ENCODE measurements at regions not wholly inside any gene's neighbourhood (a gene's known extent, or its start where the extent isn't known, plus 50 kb on each side); places are given as distances from the start of the nearest gene placed in this dataset.

GRCh38 chr13:106867249-106867648 is 299.3 kb upstream of the ARGLU1 start:
- Mint-ChIP-seq H3K4me3 (no peak overlapping the region), H3K27ac (peak overlapping the region in 2 of 3 experiments; percentile 7 to 94; a peak in 4 of 7 replicates), H3K36me3 (ENCODE audit: insufficient read depth in 1 of 3, low read depth in 3 of 3) (no peaks in the 10 kb centered on the region), H3K9me3 (peaks cover 0 to 3% of the 10 kb centered on the region in 2 experiments; a peak in 1 of 5 replicates), H3K27me3 (ENCODE audit: low read depth) (no peaks in the 10 kb centered on the region), H3K4me1 (peaks cover 17 to 19% of the 10 kb centered on the region in 2 experiments)
- H2BK5ac ChIP-seq (ENCODE audit: insufficient read length, low read length), result no peak overlapping the region
- no peak overlapping the region for H3K4ac ChIP-seq (ENCODE audit: low read depth, low read length)
- H3K4me1 ChIP-seq (ENCODE audit: insufficient read depth, low read length), result peaks cover 4% of the 10 kb centered on the region; the same call in 1 of the 2 replicates
- H2AFZ ChIP-seq (ENCODE audit: low read length), result peak overlapping the region; percentile 80
- H3T11ph ChIP-seq (ENCODE audit: low read length), result no peak overlapping the region
- H2BK12ac ChIP-seq (ENCODE audit: insufficient read length, low read depth, low read length), result peak overlapping the region; percentile 94
- H3K4me2 ChIP-seq (ENCODE audit: insufficient read depth, insufficient read length, low read length), result no peak overlapping the region
- no peak overlapping the region for H4K8ac ChIP-seq (replicated peaks; ENCODE audit: insufficient read length, low read depth, low read length)
- no peaks in the 10 kb centered on the region for H3K27me3 ChIP-seq (ENCODE audit: insufficient read depth, low read length)
- TF ChIP-seq, protein P1, sequence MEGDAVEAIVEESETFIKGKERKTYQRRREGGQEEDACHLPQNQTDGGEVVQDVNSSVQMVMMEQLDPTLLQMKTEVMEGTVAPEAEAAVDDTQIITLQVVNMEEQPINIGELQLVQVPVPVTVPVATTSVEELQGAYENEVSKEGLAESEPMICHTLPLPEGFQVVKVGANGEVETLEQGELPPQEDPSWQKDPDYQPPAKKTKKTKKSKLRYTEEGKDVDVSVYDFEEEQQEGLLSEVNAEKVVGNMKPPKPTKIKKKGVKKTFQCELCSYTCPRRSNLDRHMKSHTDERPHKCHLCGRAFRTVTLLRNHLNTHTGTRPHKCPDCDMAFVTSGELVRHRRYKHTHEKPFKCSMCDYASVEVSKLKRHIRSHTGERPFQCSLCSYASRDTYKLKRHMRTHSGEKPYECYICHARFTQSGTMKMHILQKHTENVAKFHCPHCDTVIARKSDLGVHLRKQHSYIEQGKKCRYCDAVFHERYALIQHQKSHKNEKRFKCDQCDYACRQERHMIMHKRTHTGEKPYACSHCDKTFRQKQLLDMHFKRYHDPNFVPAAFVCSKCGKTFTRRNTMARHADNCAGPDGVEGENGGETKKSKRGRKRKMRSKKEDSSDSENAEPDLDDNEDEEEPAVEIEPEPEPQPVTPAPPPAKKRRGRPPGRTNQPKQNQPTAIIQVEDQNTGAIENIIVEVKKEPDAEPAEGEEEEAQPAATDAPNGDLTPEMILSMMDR (conservative IDR thresholded peaks at IDR 0.05), result no peak; the same call in 2 of the 3 replicates
- no peaks in the 10 kb centered on the region for H3K79me1 ChIP-seq (ENCODE audit: insufficient read depth, low read depth, low read length, poor library complexity, severe bottlenecking)
- no peak overlapping the region for H4K5ac ChIP-seq (ENCODE audit: insufficient read length, low read depth, low read length)
- DNase-seq, result no peak
- H3K27ac ChIP-seq (ENCODE audit: insufficient read length, low read depth, low read length), result no peak overlapping the region
- no peaks in the 10 kb centered on the region for H3K23me2 ChIP-seq (ENCODE audit: insufficient read length, low read depth, low read length, poor library complexity, severe bottlenecking)
- H3K23ac ChIP-seq (ENCODE audit: insufficient read length, low read depth, low read length), result no peak overlapping the region
- WGBS (ENCODE audit: extremely low coverage, insufficient read length, low lambda C conversion rate), result no CpG with 5 or more reads among the region's 13 CpGs
- H3K14ac ChIP-seq (ENCODE audit: insufficient read depth, low read length), result no peak overlapping the region
- peak overlapping the region; percentile 13 for H3K9ac ChIP-seq (ENCODE audit: extremely low read depth, insufficient read length, low read length)
- H4K20me1 ChIP-seq (ENCODE audit: control insufficient read depth, insufficient read depth, insufficient read length), result no peaks in the 10 kb centered on the region
- H2BK15ac ChIP-seq (ENCODE audit: low read depth, low read length), result no peak overlapping the region
- H2BK20ac ChIP-seq (ENCODE audit: low read depth, low read length, poor library complexity, severe bottlenecking), result no peak overlapping the region
- no peak overlapping the region for H3K56ac ChIP-seq (ENCODE audit: insufficient read length, low read depth, low read length)
- no peak overlapping the region for H2BK120ac ChIP-seq (ENCODE audit: low read depth, low read length, poor library complexity, severe bottlenecking)
- no peak overlapping the region for H2AK5ac ChIP-seq (ENCODE audit: insufficient read length, low read length)
- H3K79me2 ChIP-seq (ENCODE audit: insufficient read depth, low read length), result no peaks in the 10 kb centered on the region
- H4K91ac ChIP-seq (ENCODE audit: insufficient read length, low read depth, low read length), result no peak overlapping the region
- no peak overlapping the region for H3K18ac ChIP-seq (ENCODE audit: insufficient read length, low read depth, low read length)
- no peaks in the 10 kb centered on the region for H3K9me3 ChIP-seq (ENCODE audit: control insufficient read depth, low read depth, low read length)

Measured in H9 (cell line).